ENCODE measurements at regions not wholly inside any gene's neighbourhood (a gene's known extent, or its start where the extent isn't known, plus 50 kb on each side); places are given as distances from the start of the nearest gene placed in this dataset.

DNA sequence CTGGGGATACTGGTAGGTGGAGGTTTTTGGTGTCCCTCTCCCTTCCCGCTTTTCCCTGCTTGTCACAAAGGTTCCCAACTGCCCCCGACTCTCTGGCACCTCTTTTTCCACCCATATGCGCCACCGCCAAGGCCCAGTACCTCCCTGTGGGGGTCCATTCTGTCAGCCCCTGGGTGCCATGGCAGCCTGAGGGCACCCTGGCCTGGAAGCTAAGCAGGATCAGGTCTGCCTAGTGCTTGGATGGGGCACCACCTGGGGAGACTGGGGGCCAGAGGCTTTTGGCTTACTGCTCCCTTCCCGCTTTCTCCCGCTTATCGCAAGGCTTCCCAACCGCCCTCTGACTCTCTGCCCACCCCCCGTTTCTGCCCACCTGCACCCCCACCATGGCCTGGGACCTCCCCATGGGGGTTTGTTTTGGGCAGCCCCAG lies 2286.4 kb downstream of the TP53TG3F start:
- in situ Hi-C loops (cut with HindIII; ENCODE audit: low sequenced_read_pairs) = no loop called here

DNA sequence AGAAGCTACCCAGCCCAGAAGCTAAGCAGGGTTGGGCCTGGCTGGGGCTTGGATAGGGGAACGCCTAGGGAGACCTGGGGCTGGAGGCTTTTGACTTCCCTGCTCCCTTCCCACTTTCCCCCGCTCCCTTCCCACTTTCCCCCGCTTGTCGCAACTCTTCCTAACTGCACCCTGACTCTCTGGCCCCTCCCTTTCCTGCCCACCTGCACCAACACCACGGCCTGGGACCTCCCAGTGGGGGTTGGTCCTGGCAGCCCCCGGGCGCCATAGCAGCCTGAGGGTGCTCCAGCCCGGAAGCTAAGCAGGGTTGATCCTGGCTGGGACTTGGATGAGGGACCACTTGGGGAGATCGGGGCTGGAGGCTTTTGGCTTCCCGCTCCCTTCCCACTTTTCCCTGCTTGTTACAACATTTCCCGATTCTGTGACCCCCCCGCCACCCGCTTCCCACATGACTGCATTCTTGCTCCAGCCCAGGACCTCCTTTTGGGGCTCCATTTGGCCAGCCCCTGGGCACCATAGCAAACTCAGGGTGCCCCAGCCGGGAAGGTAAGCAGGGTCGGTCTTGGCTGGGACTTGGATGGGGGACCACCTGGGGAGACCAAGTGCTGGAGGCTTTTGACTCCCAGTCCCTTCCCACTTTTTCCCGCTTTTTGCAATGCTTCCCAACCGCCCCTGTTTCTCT lies 2287.0 kb downstream of the TP53TG3F start:
- in situ Hi-C loops (cut with HindIII; ENCODE audit: low sequenced_read_pairs) = no loop called here

DNA sequence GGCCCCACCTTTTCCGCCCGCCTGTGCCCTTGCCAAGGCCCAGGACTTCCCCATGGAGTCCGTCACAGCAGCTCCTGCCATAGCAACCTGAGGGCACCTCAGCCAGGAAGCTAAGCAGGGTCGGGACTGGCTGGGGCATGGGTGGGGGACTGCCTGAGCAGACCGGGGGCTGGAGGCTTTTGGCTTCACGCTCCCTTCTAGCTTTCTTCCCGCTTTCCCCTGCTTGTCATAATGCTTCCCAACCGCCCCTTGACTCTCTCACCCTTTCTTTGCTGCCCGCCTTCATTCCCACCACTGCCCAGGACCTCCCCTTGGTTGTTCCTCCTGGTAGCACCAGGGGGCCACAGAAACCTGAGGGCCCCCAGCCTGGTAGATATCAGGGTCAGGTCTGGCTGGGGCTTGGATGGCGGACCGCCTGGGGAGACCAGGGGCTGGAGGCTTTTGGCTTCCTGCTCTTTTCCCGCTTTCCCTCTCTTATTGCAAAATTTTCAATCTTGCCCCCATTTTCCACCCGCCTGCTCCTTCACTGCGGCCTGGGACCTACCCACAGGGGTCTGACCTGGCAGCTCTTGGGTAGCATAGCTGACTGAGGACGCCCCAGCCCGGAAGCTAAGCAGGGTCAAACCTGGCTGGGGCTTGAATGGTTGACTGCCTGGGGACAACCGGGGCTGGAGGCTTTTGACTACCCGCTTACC lies 2287.7 kb downstream of the TP53TG3F start:
- in situ Hi-C loops (cut with HindIII; ENCODE audit: low sequenced_read_pairs) = no loop called here

GRCh38 chr16:35747658-35748455 lies 2288.4 kb downstream of the TP53TG3F start:
- in situ Hi-C loops (cut with HindIII; ENCODE audit: low sequenced_read_pairs) = no loop called here

DNA sequence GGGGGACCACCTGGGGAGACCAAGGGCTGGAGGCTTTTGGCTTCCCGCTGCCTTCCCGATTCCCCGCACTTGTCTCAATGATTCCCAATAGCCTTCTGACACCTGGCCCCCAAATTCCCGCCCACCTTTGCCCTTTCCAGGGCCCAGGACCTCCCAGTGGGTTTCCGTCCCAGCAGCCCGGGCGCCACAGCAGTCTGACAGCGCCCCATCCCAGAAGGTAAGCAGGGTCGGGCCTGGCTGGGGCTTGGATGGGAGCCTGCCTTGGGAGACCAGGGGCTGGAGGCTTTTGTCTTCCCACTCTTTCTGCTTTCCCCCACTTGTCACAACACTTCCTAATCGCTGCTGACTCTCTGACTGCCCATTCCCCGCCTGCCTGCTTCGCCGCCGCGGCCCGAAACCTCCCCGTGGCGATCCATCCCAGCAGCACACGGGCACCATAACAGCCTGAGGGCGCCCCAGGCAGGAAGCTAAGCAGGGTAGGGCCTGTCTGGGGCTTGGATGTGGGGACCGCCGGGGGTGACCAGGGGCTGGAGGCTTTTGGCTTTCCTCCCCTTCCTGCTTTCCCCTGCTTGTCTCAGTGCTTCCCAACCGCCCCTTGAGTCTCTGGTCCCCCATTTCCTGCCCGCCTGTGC lies 2289.3 kb downstream of the TP53TG3F start:
- in situ Hi-C loops (cut with HindIII; ENCODE audit: low sequenced_read_pairs) = no loop called here

GRCh38 chr16:35749253-35750141 lies 2290.1 kb downstream of the TP53TG3F start:
- in situ Hi-C loops (cut with HindIII; ENCODE audit: low sequenced_read_pairs) = no loop called here

GRCh38 chr16:35750157-35750689 lies 2290.8 kb downstream of the TP53TG3F start:
- in situ Hi-C loops (cut with HindIII; ENCODE audit: low sequenced_read_pairs) = no loop called here

DNA sequence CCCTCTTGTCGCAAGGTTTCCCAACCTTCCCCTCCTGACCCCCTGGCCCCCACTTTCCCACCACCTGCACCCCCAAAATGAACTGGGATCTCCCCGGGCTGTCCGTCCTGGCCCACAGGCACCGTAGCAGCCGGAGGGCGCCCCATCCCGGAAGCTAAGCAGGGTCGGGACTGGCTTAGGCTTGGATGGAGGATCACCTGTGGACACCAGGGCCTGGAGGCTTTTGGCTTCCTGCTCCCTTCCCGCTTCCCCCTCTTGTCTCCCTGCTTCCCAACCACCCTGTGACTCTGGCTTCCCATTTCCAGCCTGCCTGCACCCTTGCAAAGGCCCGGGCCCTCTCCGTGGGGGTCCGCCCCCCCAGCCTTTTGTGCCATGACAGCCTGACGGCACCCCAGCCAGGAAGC lies 2291.3 kb downstream of the TP53TG3F start:
- in situ Hi-C loops (cut with HindIII; ENCODE audit: low sequenced_read_pairs) = no loop called here

- in situ Hi-C loops (cut with HindIII; ENCODE audit: low sequenced_read_pairs) = no loop called here
Observed at GRCh38 chr16:35751191-35751941, 2292.0 kb downstream of the TP53TG3F start.

- in situ Hi-C loops (cut with HindIII; ENCODE audit: low sequenced_read_pairs) = no loop called here
Observed at GRCh38 chr16:35752012-35752772, 2292.8 kb downstream of the TP53TG3F start.

DNA sequence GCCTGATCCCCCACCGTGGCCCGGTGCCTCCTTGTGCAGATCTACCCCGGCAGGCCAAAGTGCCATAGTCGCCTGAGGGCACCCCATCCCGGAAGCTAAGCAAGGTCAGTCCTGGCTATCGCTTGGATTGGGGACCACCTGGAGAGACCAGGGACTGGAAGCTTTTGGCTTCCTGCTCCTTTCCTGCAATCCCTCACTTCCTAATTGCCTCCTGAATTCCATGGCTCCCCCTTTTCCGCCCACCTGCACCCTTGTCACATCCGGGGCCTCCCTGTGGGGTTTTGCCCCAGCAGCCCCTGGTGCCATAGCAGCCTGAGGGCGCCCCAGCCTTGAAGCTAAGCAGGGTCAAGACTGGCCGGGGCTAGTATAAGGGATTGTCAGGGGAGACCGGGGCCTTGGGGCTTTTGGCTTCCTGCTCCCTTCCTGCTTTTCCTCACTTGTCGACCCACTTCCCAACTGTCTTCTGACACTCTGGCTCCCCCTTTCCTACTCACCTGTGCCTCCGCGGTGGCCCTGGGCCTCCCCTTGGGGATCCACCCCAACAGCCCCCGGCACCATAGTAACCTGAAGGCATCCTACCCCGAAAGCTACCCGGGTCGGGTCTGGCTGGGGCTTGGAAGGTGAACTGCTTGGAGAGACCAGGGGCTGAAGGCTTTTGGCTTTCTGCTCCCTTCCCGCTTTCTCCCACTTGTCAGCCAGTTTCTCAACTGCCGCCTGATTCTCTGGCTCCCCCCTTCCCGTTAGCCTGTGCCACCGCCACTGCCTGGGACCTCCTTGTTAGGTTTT lies 2293.6 kb downstream of the TP53TG3F start:
- in situ Hi-C loops (cut with HindIII; ENCODE audit: low sequenced_read_pairs) = no loop called here

GRCh38 chr16:35753559-35754390 lies 2294.4 kb downstream of the TP53TG3F start:
- in situ Hi-C loops (cut with HindIII; ENCODE audit: low sequenced_read_pairs) = no loop called here

GRCh38 chr16:35754391-35755369 lies 2295.3 kb downstream of the TP53TG3F start:
- in situ Hi-C loops (cut with HindIII; ENCODE audit: low sequenced_read_pairs) = no loop called here

GRCh38 chr16:35788381-35788780 lies 2329.0 kb downstream of the TP53TG3F start:
- in situ Hi-C loops (cut with HindIII; ENCODE audit: low sequenced_read_pairs) = no loop called here

DNA sequence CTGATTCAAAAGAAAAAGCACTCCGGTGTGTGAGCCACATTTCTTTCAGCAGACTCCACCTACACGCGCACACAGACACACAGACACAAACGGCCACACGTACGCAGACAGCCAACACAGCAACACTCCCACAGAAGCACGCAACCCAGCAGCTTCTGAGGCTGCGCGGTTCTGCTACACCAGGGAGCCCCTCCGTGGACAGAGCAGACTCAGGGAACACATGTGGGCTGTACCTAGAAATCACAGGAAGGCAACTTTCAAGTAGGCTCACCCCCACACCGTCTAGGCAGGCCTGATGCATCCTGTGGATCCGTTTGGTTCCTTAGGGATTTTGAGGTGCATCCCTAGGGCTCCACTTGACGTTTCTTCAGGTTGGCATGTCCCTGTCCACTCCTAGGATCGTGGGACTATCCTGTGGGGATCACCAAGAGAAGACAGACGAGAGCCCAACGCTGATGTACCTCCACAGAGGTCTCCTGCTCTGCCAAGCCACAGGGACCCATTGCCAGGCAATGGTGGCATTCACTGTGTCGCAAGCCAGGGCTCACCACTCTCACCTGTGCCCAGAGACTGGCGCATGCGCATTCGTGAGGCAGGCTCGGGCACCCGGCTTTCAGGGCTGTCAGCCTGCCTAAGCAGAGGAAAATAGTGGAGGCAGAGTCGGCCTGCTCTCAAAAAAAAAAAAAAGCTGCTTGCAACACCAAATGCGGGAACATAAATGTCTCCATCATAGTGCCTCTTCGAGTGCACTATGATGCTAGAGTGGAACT lies 2333.3 kb downstream of the TP53TG3F start:
- in situ Hi-C loops (cut with HindIII; ENCODE audit: low sequenced_read_pairs) = no loop called here

Measured in endothelial cell of hepatic sinusoid (primary cell).